Liver (tissue), 3 donors: ENCODE measurements at regions not wholly inside any gene's neighbourhood (a gene's known extent, or its start where the extent isn't known, plus 50 kb on each side); places are given as distances from the start of the nearest gene placed in this dataset.

ENCODE experiments used
- CTCF ChIP-seq: fragments of 150-350 bp; IDR thresholded peaks from 2 replicates; pipeline ENCODE4 v1.5.1; 2017; ENCODE audit warnings: improper control_type of control experiment, low read depth, low read length; ENCODE audit not compliant: missing input control
- GABPA ChIP-seq, 2 donors: IDR thresholded peaks in 1 of 2; conservative IDR thresholded peaks in 1 of 2; 2 replicates each; pipeline ENCODE4 v1.6.1; 2016; ENCODE audit warnings: antibody characterized with exemption in 2 of 2, mild to moderate bottlenecking in 1 of 2, moderate library complexity in 1 of 2
- JUND ChIP-seq, 2 donors: IDR thresholded peaks; 2 replicates each; pipeline ENCODE4 v1.6.1; 2016; ENCODE audit warnings: antibody characterized with exemption in 2 of 2
- RAD21 ChIP-seq, 2 donors: IDR thresholded peaks; 2 replicates each; pipeline ENCODE4 v1.6.1; 2016; ENCODE audit warnings: antibody characterized with exemption in 2 of 2, mild to moderate bottlenecking in 2 of 2
- REST ChIP-seq: IDR thresholded peaks from 2 replicates; pipeline ENCODE4 v1.6.1; 2016; ENCODE audit warnings: antibody characterized with exemption, mild to moderate bottlenecking
- RXRA ChIP-seq, 2 donors: IDR thresholded peaks; 2 replicates each; pipeline ENCODE4 v1.6.1; 2017 to 2018; ENCODE audit warnings: antibody characterized with exemption in 2 of 2, mild to moderate bottlenecking in 1 of 2
- SP1 ChIP-seq: IDR thresholded peaks from 2 replicates; pipeline ENCODE4 v1.6.1; 2018; ENCODE audit warnings: antibody characterized with exemption, mild to moderate bottlenecking
- TAF1 ChIP-seq: conservative IDR thresholded peaks from 2 replicates; pipeline ENCODE4 v1.6.1; 2016; ENCODE audit warnings: antibody characterized with exemption, mild to moderate bottlenecking
- donor health status: healthy.
- donor health status: healthy.

- no peak for TF ChIP-seq REST
- no peak for TF ChIP-seq CTCF
- no peak for TF ChIP-seq RAD21 (IDR thresholded peaks at IDR 0.05)
- no peak for TF ChIP-seq RXRA (IDR thresholded peaks at IDR 0.05)
- TF ChIP-seq GABPA (IDR thresholded peaks at IDR 0.05 in 1 of 2, conservative IDR thresholded peaks at IDR 0.05 in 1 of 2): no peak
- TF ChIP-seq SP1: no peak
- TF ChIP-seq JUND (IDR thresholded peaks at IDR 0.05): no peak
- TF ChIP-seq TAF1: no peak
Observed at GRCh38 chr12:107440606-107441005, 245.0 kb upstream of the PWP1 start.
